Neuron (in vitro differentiated cells): ENCODE measurements at regions not wholly inside any gene's neighbourhood (a gene's known extent, or its start where the extent isn't known, plus 50 kb on each side); places are given as distances from the start of the nearest gene placed in this dataset.
"Not testable (repeated sequence)": the region's sequence is repeated elsewhere in the genome, so short reads cannot be mapped to it uniquely, and the experiment has no call there.

Experiments
- H2AFZ ChIP-seq: one replicate; pipeline ENCODE4 v1.6.1; 2013; ENCODE audit warnings: low read depth, mild to moderate bottlenecking, inconsistent platforms, low read length, moderate library complexity
- H3K27me3 ChIP-seq: one replicate; pipeline ENCODE4 v1.6.1; 2013; ENCODE audit warnings: low read length; ENCODE audit not compliant: insufficient read depth
- H3K36me3 ChIP-seq: one replicate; pipeline ENCODE4 v1.6.1; 2013; ENCODE audit warnings: low read length; ENCODE audit not compliant: insufficient read depth
- H3K4me1 ChIP-seq: one replicate; pipeline ENCODE4 v1.6.1; 2013; ENCODE audit warnings: low read length; ENCODE audit not compliant: insufficient read depth
- H3K4me3 ChIP-seq: 2 replicates; pipeline ENCODE4 v1.5.1; 2013; ENCODE audit warnings: mild to moderate bottlenecking, low read length, moderate library complexity
- H3K9me3 ChIP-seq: one replicate; pipeline ENCODE4 v1.6.1; 2013; ENCODE audit warnings: low read length

- H2AFZ ChIP-seq, result no peak overlapping the region
- H3K9me3 ChIP-seq, result no peaks in the 10 kb centered on the region
- H3K4me1 ChIP-seq, result no peaks in the 10 kb centered on the region
- H3K27me3 ChIP-seq, result no peaks in the 10 kb centered on the region
- H3K4me3 ChIP-seq, result no peak overlapping the region
- no peaks in the 10 kb centered on the region for H3K36me3 ChIP-seq
These were observed 238.3 kb upstream of the HSF2 start for GRCh38 chr6:122161136-122161535.

GRCh38 chr6:122165014-122165413, 234.4 kb upstream of the HSF2 start:
- no peaks in the 10 kb centered on the region for H3K9me3 ChIP-seq
- H2AFZ ChIP-seq, result no peak overlapping the region
- H3K4me3 ChIP-seq, result no peak overlapping the region
- H3K4me1 ChIP-seq, result no peaks in the 10 kb centered on the region
- no peaks in the 10 kb centered on the region for H3K36me3 ChIP-seq
- no peaks in the 10 kb centered on the region for H3K27me3 ChIP-seq

- Histone ChIP-seq H3K4me3 (no peak overlapping the region), H3K27me3 (no peaks in the 10 kb centered on the region), H2AFZ (no peak overlapping the region), H3K4me1 (no peaks in the 10 kb centered on the region), H3K36me3 (no peaks in the 10 kb centered on the region), H3K9me3 (no peaks in the 10 kb centered on the region)
These were observed 229.2 kb upstream of the HSF2 start for GRCh38 chr6:122170274-122170673.

- Histone ChIP-seq H2AFZ (peak overlapping the region; percentile 67), H3K9me3 (no peaks in the 10 kb centered on the region), H3K4me3 (no peak overlapping the region), H3K4me1 (no peaks in the 10 kb centered on the region), H3K36me3 (no peaks in the 10 kb centered on the region), H3K27me3 (no peaks in the 10 kb centered on the region)
These were observed 220.5 kb upstream of the HSF2 start for GRCh38 chr6:122178988-122179387.

GRCh38 chr6:122180132-122180531, 219.3 kb upstream of the HSF2 start:
- H3K36me3 ChIP-seq, result no peaks in the 10 kb centered on the region
- no peaks in the 10 kb centered on the region for H3K4me1 ChIP-seq
- no peaks in the 10 kb centered on the region for H3K27me3 ChIP-seq
- H3K9me3 ChIP-seq, result no peaks in the 10 kb centered on the region
- no peak overlapping the region for H2AFZ ChIP-seq
- no peak overlapping the region for H3K4me3 ChIP-seq

GRCh38 chr6:122182061-122182460, 217.4 kb upstream of the HSF2 start:
- no peak overlapping the region for H2AFZ ChIP-seq

GRCh38 chr6:122184401-122184827, 215.0 kb upstream of the HSF2 start:
- no peak overlapping the region for H2AFZ ChIP-seq
- H3K4me3 ChIP-seq, result no peak overlapping the region
- H3K27me3 ChIP-seq, result no peaks in the 10 kb centered on the region
- no peaks in the 10 kb centered on the region for H3K36me3 ChIP-seq
- no peaks in the 10 kb centered on the region for H3K4me1 ChIP-seq
- no peaks in the 10 kb centered on the region for H3K9me3 ChIP-seq

More at GRCh38 chr6:122182061-122182460, 217.4 kb upstream of the HSF2 start:
- H3K27me3 ChIP-seq, result no peaks in the 10 kb centered on the region
- no peaks in the 10 kb centered on the region for H3K9me3 ChIP-seq
- H3K4me1 ChIP-seq, result no peaks in the 10 kb centered on the region
- no peak overlapping the region for H3K4me3 ChIP-seq
- H3K36me3 ChIP-seq, result no peaks in the 10 kb centered on the region

- not testable (repeated sequence) for H3K4me1 ChIP-seq, H3K9me3 ChIP-seq, H3K27me3 ChIP-seq, H3K36me3 ChIP-seq, H3K4me3 ChIP-seq, H2AFZ ChIP-seq
These were observed 214.0 kb upstream of the HSF2 start for GRCh38 chr6:122185458-122185857.

- Histone ChIP-seq H3K9me3 (no peaks in the 10 kb centered on the region), H3K27me3 (no peaks in the 10 kb centered on the region), H3K36me3 (no peaks in the 10 kb centered on the region), H2AFZ (no peak overlapping the region), H3K4me1 (no peaks in the 10 kb centered on the region), H3K4me3 (no peak overlapping the region)
These were observed 212.3 kb upstream of the HSF2 start for GRCh38 chr6:122187186-122187585.

- Histone ChIP-seq H3K9me3 (no peaks in the 10 kb centered on the region), H3K36me3 (no peaks in the 10 kb centered on the region)
These were observed 200.5 kb upstream of the HSF2 start for GRCh38 chr6:122198922-122199321.

GRCh38 chr6:122200440-122200839, 199.0 kb upstream of the HSF2 start:
- H3K9me3 ChIP-seq, result no peaks in the 10 kb centered on the region
- no peak overlapping the region for H3K4me3 ChIP-seq
- no peak overlapping the region for H2AFZ ChIP-seq
- H3K27me3 ChIP-seq, result no peaks in the 10 kb centered on the region
- peaks cover 4% of the 10 kb centered on the region for H3K4me1 ChIP-seq
- H3K36me3 ChIP-seq, result no peaks in the 10 kb centered on the region

More at GRCh38 chr6:122198922-122199321, 200.5 kb upstream of the HSF2 start:
- Histone ChIP-seq H3K4me1 (peaks cover 5% of the 10 kb centered on the region), H2AFZ (no peak overlapping the region), H3K4me3 (no peak overlapping the region), H3K27me3 (no peaks in the 10 kb centered on the region)

GRCh38 chr6:122202576-122203137, 196.8 kb upstream of the HSF2 start:
- no peak overlapping the region for H3K4me3 ChIP-seq
- H3K9me3 ChIP-seq, result no peaks in the 10 kb centered on the region
- H3K27me3 ChIP-seq, result no peaks in the 10 kb centered on the region
- no peak overlapping the region for H2AFZ ChIP-seq
- H3K4me1 ChIP-seq, result no peaks in the 10 kb centered on the region
- H3K36me3 ChIP-seq, result no peaks in the 10 kb centered on the region

- Histone ChIP-seq H3K4me1 (no peaks in the 10 kb centered on the region), H3K4me3 (no peak overlapping the region), H3K9me3 (no peaks in the 10 kb centered on the region), H3K36me3 (no peaks in the 10 kb centered on the region), H3K27me3 (no peaks in the 10 kb centered on the region), H2AFZ (no peak overlapping the region)
These were observed 192.4 kb upstream of the HSF2 start for GRCh38 chr6:122207061-122207460.

- no peaks in the 10 kb centered on the region for H3K9me3 ChIP-seq
- no peaks in the 10 kb centered on the region for H3K36me3 ChIP-seq
- H3K4me1 ChIP-seq, result no peaks in the 10 kb centered on the region
- H3K4me3 ChIP-seq, result no peak overlapping the region
- no peak overlapping the region for H2AFZ ChIP-seq
- no peaks in the 10 kb centered on the region for H3K27me3 ChIP-seq
These were observed 191.7 kb upstream of the HSF2 start for GRCh38 chr6:122207794-122208193.
